Transverse colon (tissue), 3 donors: ENCODE measurements at regions not wholly inside any gene's neighbourhood (a gene's known extent, or its start where the extent isn't known, plus 50 kb on each side); places are given as distances from the start of the nearest gene placed in this dataset.

Source experiments
- POLR2A ChIP-seq: fragments of 450-650 bp; IDR thresholded peaks from one replicate; pipeline ENCODE4 v1.6.1; 2016; ENCODE audit warnings: antibody characterized with exemption, mild to moderate bottlenecking, moderate library complexity
- POLR2AphosphoS5 ChIP-seq, 3 donors: sonication (generic); formaldehyde crosslinking; IDR thresholded peaks; one replicate each; pipeline ENCODE4 v1.6.1; 2016; ENCODE audit warnings: antibody characterized with exemption in 3 of 3

- TF ChIP-seq POLR2A (no peak), POLR2AphosphoS5 (IDR thresholded peaks at IDR 0.05) (no peak)
Observed at GRCh38 chr10:78642269-78642816, 426.4 kb upstream of the ZMIZ1 start.
